SK-N-MC (cell line): ENCODE measurements at regions not wholly inside any gene's neighbourhood (a gene's known extent, or its start where the extent isn't known, plus 50 kb on each side); places are given as distances from the start of the nearest gene placed in this dataset.

ENCODE experiments used
- EZH2 ChIP-seq: fragments of 200-600 bp; sonication (generic); IDR thresholded peaks from one replicate; pipeline ENCODE4 v1.6.1; 2017; ENCODE audit warnings: antibody characterized with exemption
- FOXP2 ChIP-seq: optimal IDR thresholded peaks from 2 replicates; pipeline ENCODE3; 2011; ENCODE audit warnings: mild to moderate bottlenecking, moderate library complexity; ENCODE audit not compliant: insufficient read depth; ENCODE audit errors: extremely low read length, control extremely low read depth
- POLR2AphosphoS5 ChIP-seq: IDR thresholded peaks from 2 replicates; pipeline ENCODE4 v1.6.1; 2012; ENCODE audit warnings: mild to moderate bottlenecking, low read depth, low read length, borderline replicate concordance

GRCh38 chr5:62100201-62100600 is 205.8 kb upstream of the KIF2A start:
- TF ChIP-seq POLR2AphosphoS5 (no peak), EZH2 (no peak), FOXP2 (no peak)
